Right renal pelvis (tissue), 4 donors: ENCODE measurements at regions not wholly inside any gene's neighbourhood (a gene's known extent, or its start where the extent isn't known, plus 50 kb on each side); places are given as distances from the start of the nearest gene placed in this dataset.
A peak's percentile ranks its signal among the peaks of the same experiment; 100 is the strongest.

Experiments
- DNase-seq, 4 donors: peaks; one replicate each; pipeline ENCODE4 v3.0.0-alpha.2; 2013; ENCODE audit warnings: low read depth in 4 of 4, low spot score in 3 of 4, missing footprints in 1 of 4

GRCh38 chr16:76612497-76612896, 335.3 kb downstream of the CNTNAP4 start:
- DNase-seq = no peak

DNA sequence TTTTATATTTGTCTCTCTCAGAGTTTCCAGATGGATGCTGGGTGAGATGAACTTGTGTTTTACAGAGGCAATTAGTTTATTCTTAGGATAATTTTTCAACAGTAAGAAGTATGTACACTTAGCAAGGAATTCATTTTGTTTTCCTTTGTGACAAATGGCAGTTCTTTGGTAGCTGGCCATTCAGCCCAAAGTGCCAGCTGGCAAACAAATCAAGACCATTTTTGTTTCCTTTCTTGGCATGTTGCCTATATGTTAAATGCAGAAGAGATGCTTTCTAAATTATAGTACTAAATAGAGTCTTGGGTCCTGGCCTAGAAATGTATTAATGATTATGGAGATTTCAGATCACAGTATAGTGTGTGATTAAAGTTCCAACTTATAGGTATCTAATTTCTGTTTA, 337.1 kb downstream of the CNTNAP4 start:
- DNase-seq = no peak

DNA sequence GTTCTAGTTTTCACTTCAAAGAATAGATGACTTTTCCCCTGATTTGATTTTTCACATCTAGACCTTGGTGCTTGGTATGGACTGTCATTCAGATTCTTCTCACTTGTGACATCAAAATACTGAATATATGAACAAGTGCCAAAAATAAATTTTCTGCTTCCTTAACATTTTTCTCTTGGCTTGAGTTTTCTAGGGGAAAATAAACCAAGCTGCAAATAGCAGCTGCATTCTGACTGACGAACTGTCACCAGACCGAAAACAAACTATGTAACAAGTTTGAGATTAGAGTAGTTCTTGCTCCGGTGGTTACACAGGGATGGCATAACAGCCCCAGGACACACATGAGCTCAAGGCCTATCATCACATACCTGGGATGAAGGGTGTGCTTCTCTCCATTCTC, 345.7 kb downstream of the CNTNAP4 start:
- DNase-seq = no peak

GRCh38 chr16:76634847-76635697, 357.9 kb downstream of the CNTNAP4 start:
- DNase-seq = no peak

GRCh38 chr16:76639685-76640289, 362.6 kb downstream of the CNTNAP4 start:
- DNase-seq = peak in 1 of 4 donors; percentile 9

DNA sequence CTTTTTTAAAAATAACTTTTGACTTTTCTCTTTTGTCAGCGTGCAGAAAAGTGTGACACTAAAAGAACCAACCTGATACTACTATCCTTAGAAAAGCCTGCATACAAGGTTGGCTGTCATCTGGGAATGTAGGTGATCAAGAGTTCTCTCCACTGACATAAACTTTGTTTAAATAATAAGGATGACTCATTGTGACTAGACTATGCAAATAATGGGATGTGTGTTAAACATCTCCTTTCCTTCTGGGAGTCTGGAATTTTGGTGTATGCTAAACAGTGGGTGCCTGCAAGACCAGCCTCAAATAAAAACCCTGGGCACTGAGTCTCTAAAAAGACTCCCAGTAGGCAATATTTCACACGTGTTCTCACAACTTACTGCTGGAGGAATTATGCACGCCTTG, 373.4 kb downstream of the CNTNAP4 start:
- no peak for DNase-seq

GRCh38 chr16:76653390-76654026, 376.3 kb downstream of the CNTNAP4 start:
- DNase-seq = peak in 3 of 4 donors; percentile 29 to 37 (median 31)

DNA sequence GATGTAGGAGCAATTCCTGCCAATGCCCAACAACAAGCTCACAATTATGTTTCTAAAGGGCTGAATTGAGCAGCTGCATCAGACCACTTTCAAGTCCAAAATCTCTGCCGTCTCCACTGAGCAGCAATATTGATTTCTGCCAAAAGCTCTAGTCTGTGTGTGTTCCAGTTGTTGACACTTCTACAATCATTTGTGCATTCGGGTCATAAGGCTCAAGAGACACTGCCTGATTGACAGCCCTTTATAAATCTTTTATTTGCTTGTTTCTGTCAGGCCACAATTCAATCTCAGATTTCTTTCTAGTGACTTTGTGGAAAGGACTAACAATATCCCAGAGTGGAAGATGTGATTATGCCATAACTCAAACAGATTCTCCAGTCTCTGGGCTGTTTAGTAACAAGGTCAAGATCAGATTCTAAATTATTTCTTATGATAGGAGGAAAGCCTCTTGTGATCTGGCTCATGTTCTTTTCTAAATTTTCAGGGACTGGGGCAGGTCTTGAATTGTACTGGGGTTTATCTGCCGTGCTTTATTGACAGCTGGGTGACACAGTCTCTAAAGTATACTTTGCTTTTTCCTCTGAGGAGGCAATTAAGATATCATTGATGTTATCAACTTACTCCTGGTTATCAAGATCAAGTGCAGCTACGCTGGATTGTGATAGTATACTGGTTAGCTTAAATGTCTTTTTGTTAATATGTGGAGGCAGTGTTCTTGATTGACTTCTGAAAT, 377.1 kb downstream of the CNTNAP4 start:
- DNase-seq = no peak

GRCh38 chr16:76656994-76657393, 379.8 kb downstream of the CNTNAP4 start:
- DNase-seq = no peak

DNA sequence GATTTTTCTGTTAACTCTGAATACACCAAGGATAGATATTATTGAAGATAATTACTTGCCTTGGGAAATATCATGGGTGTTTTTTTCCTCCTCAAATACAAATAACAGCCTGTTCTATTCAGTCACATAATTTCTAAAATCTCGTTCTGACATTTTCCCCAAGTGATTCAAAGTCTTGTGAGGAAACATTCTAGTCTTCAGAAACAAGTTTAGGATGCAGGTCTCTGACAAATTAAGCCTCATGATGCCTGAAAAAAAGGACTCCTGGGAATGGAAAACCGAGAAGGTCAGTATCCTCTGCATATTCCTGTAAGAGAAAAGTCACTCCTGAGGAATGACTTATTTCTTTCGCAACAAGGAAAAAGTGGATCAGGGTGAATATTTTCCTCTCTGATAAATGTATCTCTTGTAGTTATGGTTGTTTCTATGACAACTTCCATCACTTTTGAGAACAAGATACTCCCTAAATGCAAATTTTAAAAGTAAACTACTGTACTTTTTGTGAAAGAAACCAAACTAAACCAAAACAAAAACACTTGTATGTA, 384.6 kb downstream of the CNTNAP4 start:
- DNase-seq = no peak

DNA sequence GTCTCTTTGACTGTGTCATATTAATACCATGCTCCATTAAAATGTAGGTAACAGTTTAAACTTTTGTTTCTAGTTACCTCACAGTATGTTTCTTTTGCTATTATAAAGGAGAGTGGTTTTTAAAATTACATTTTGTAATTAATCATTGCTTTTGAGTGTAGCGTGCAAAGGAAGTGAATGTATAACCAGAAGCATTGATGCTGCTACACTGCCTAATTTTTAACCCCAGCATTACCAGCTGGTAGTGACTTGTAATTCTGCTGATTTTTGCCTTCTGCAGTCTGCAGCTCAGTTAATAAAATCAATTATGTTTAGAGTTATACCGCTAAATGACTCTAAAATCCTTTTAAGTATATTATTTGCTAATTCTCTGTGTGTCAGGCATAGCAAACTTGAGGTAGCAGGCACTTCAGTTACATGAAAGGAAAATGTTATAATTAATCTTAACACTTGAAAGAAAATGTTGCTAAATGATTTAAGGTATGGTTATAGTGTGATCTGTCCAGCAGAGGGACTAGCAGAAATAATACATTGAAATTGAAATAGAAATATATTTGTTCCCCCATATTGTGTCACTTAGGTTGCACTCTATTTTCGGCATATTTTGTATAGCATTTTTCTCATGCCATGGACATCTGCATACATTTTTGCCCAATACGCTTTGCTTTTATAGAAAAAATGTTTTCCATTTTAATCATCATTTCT, 388.5 kb downstream of the CNTNAP4 start:
- DNase-seq = no peak

DNA sequence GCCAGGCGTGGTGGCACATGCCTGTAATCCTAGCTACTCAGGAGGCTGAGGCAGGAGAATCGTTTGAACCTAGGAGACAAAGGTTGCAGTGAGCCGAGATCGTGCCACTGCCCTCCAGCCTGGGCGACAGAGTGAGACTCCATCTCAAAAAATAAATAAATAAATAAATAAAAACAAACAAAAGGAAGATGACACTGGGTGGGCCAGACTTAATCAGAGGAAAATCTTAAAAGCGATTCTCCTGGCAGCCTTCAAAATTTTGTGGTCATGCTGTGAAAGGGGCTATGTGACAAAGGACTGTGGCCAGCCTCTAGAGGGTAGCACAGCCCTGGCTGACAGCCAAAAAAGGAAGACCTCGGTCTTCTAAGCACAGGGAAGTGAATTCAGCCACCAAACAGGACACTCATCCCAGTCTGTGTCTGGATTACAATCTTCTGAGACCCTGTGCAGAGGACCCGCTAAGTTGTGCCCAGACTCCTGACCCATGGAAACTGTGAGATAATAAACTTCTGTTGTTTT, 391.1 kb downstream of the CNTNAP4 start:
- DNase-seq = no peak

- DNase-seq = no peak
Observed at GRCh38 chr16:76669288-76669687, 392.1 kb downstream of the CNTNAP4 start.

DNA sequence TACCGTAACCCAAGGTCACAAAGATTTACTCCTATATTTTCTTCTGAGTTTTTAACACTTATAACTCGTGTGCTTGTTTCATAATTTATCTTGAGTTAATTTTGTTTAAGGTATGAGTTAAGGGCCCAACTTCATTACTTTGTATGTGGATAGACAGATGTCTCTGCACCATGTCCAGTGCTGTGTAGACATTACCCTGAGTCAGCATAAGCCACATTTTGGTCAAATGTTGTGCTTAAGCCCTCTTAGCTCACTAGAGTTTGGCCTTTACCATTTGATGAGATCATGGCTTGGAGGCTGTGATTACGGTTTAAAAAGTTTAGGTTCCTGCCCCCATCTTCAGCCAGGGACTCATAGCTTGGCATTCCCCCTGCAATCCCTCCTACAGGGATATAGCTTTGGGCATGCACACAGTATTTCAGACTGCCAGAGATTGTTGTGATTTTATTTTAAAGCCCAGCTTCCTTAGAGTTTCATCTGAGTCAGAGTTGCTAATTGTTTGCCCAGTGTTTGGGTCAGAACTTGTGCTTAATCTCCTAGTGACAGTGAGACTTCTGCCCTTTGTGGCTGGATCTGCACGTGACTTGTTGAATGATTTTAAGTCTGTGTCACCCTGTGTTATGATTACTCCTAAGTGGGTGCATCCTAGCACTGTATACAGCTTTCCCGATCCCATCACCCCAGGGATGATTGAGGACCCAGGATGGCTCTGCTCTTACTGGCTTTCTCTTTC, 393.1 kb downstream of the CNTNAP4 start:
- DNase-seq = no peak

DNA sequence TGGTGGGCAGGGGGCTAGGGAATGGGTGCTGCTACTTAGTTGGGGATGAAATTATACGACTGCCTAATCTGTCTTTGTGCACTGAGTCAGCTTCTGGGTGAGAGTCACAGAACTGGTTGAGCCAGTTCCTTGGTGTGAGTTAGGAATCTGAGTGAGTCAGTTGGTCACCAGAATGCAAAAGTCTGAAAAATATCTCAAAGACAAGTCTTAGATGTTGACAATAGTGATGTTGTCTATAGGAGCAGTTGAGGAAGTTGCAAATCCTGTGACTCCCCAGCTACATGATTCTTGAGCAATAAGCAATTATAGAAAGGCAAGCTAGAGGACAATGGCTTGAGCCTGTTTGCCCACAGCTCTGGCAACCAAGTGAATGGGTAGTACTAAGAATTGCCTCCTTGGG, 399.2 kb downstream of the CNTNAP4 start:
- no peak for DNase-seq

- DNase-seq = no peak
Observed at GRCh38 chr16:76681296-76681695, 404.1 kb downstream of the CNTNAP4 start.

GRCh38 chr16:76683051-76683450, 405.9 kb downstream of the CNTNAP4 start:
- DNase-seq = no peak

DNA sequence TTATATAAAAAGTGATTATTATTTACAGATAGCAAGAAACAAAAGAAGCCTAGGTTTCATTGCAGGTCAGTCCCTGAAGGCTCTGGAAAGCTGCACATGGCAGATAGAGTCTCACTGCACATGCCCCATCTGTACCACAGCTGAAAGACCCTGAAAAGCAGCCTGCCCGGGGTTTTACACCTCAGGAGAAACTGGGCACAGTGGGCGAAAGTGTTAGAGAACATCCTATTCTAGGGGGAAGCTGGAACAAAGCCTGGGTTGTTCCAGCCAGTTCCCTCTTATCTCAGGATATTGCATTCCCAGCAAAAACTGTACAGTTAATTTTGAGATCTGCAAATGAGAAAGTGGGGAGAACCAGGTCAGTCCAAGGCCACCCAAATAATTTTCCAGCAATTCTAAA, 419.7 kb downstream of the CNTNAP4 start:
- DNase-seq = no peak

DNA sequence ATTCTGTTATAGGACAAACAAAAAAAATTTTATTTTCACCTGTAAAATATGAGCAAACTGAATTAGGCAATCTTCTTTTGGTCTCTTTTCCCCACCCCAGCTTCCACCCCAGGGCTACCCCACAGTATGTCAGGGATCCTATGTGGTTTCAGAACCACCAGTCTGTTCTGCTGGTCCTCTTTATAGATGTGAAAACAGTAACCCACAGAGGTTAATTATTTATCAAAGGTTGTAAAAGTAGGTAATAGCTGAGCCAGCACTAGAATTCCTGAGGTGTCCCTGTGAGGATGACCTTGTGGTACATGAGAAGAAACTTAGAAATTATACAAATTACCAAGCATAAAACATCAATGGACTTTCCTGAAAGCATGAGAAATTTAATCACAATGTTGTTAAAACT, 428.7 kb downstream of the CNTNAP4 start:
- peak in 3 of 4 donors; percentile 3 to 8 (median 4) for DNase-seq
